ENCODE measurements at regions not wholly inside any gene's neighbourhood (a gene's known extent, or its start where the extent isn't known, plus 50 kb on each side); places are given as distances from the start of the nearest gene placed in this dataset.

- no peak for DNase-seq (ENCODE audit: low read depth in 2 of 2)
Observed at GRCh38 chr2:60657673-60658072, 98.4 kb upstream of the PAPOLG start.

- no peak for DNase-seq (ENCODE audit: low read depth in 2 of 2)
Observed at GRCh38 chr2:60659026-60659425, 97.0 kb upstream of the PAPOLG start.

- DNase-seq (ENCODE audit: low read depth in 2 of 2): no peak
Observed at GRCh38 chr2:60661073-60661738, 94.9 kb upstream of the PAPOLG start.

GRCh38 chr2:60662781-60663180 is 93.3 kb upstream of the PAPOLG start:
- DNase-seq (ENCODE audit: low read depth in 2 of 2): no peak

GRCh38 chr2:60671966-60672365 is 84.1 kb upstream of the PAPOLG start:
- no peak for DNase-seq (ENCODE audit: low read depth in 2 of 2)

- peak; percentile 65 to 83 for DNase-seq (ENCODE audit: low read depth in 2 of 2)
Observed at GRCh38 chr2:60674524-60675165, 81.4 kb upstream of the PAPOLG start.

- no peak for DNase-seq (ENCODE audit: low read depth in 2 of 2)
Observed at GRCh38 chr2:60675301-60675700, 80.8 kb upstream of the PAPOLG start.

- DNase-seq (ENCODE audit: low read depth in 2 of 2): no peak
Observed at GRCh38 chr2:60676706-60677330, 79.2 kb upstream of the PAPOLG start.

GRCh38 chr2:60677356-60677755 is 78.7 kb upstream of the PAPOLG start:
- no peak for DNase-seq (ENCODE audit: low read depth in 2 of 2)

GRCh38 chr2:60678551-60678950 is 77.5 kb upstream of the PAPOLG start:
- no peak for DNase-seq (ENCODE audit: low read depth in 2 of 2)

GRCh38 chr2:60679036-60679780 is 76.9 kb upstream of the PAPOLG start:
- no peak for DNase-seq (ENCODE audit: low read depth in 2 of 2)

GRCh38 chr2:60693551-60693950 is 62.5 kb upstream of the PAPOLG start:
- no peak for DNase-seq (ENCODE audit: low read depth in 2 of 2)

- DNase-seq (ENCODE audit: low read depth in 2 of 2): no peak
Observed at GRCh38 chr2:60695793-60696192, 60.3 kb upstream of the PAPOLG start.

- DNase-seq (ENCODE audit: low read depth in 2 of 2): no peak
Observed at GRCh38 chr2:60699617-60700016, 56.5 kb upstream of the PAPOLG start.

GRCh38 chr2:60706021-60706420 is 50.0 kb upstream of the PAPOLG start:
- DNase-seq (ENCODE audit: low read depth in 2 of 2): no peak

Data from stimulated activated CD4-positive, alpha-beta T cell treated with anti-CD3 and anti-CD28 coated beads, Interleukin-12 subunit alpha, Interleukin-12 subunit beta, amount 100 ng/mL, for 24 hours (primary cell).